Memory B cell (primary cell): ENCODE measurements at regions not wholly inside any gene's neighbourhood (a gene's known extent, or its start where the extent isn't known, plus 50 kb on each side); places are given as distances from the start of the nearest gene placed in this dataset.

Experiments
- ATAC-seq: fragments of 150-1000 bp; cut with Tn5 transposase; 2 replicates; pipeline ENCODE4 v1.10.0; 2021; ENCODE audit warnings: low read depth, mild to moderate bottlenecking, moderate library complexity
- DNase-seq, 2 donors: peaks; one replicate each; pipeline ENCODE4 v3.0.0; 2022; ENCODE audit warnings: low spot score in 2 of 2
- H3K27ac Mint-ChIP-seq: one replicate; pipeline ENCODE4 v1.8.0; 2022; ENCODE audit warnings: mild to moderate bottlenecking, moderate library complexity, mixed read lengths
- H3K27me3 Mint-ChIP-seq: one replicate; pipeline ENCODE4 v1.8.0; 2022; ENCODE audit warnings: mixed read lengths
- H3K36me3 Mint-ChIP-seq: one replicate; pipeline ENCODE4 v1.8.0; 2022; ENCODE audit warnings: mild to moderate bottlenecking, mixed read lengths
- H3K4me1 Mint-ChIP-seq: one replicate; pipeline ENCODE4 v1.8.0; 2022; ENCODE audit warnings: mixed read lengths
- H3K4me3 Mint-ChIP-seq: one replicate; pipeline ENCODE4 v1.8.0; 2022; ENCODE audit warnings: mild to moderate bottlenecking, moderate library complexity, mixed read lengths
- H3K9me3 Mint-ChIP-seq: one replicate; pipeline ENCODE4 v1.8.0; 2022; ENCODE audit warnings: mixed read lengths

- Mint-ChIP-seq H3K9me3 (no peaks in the 10 kb centered on the region), H3K4me3 (no peak overlapping the region), H3K4me1 (no peaks in the 10 kb centered on the region), H3K27me3 (no peaks in the 10 kb centered on the region), H3K36me3 (no peaks in the 10 kb centered on the region), H3K27ac (no peak overlapping the region)
- no peak for DNase-seq
- no peak for ATAC-seq
Observed at GRCh38 chr13:105342281-105342820, 1193.1 kb downstream of the EFNB2 start.

GRCh38 chr13:105341758-105342157, 1193.7 kb downstream of the EFNB2 start:
- Mint-ChIP-seq H3K27ac (no peak overlapping the region), H3K27me3 (no peaks in the 10 kb centered on the region), H3K9me3 (no peaks in the 10 kb centered on the region), H3K4me1 (no peaks in the 10 kb centered on the region), H3K4me3 (no peak overlapping the region), H3K36me3 (no peaks in the 10 kb centered on the region)
- DNase-seq, result no peak
- no peak for ATAC-seq

GRCh38 chr13:105341256-105341655, 1194.2 kb downstream of the EFNB2 start:
- no peak overlapping the region for H3K4me3 Mint-ChIP-seq
- no peak overlapping the region for H3K27ac Mint-ChIP-seq
- no peaks in the 10 kb centered on the region for H3K27me3 Mint-ChIP-seq
- ATAC-seq, result no peak
- DNase-seq, result no peak
- no peaks in the 10 kb centered on the region for H3K9me3 Mint-ChIP-seq
- H3K4me1 Mint-ChIP-seq, result no peaks in the 10 kb centered on the region
- H3K36me3 Mint-ChIP-seq, result no peaks in the 10 kb centered on the region

- Mint-ChIP-seq H3K36me3 (no peaks in the 10 kb centered on the region), H3K4me3 (no peak overlapping the region), H3K9me3 (no peaks in the 10 kb centered on the region), H3K27me3 (no peaks in the 10 kb centered on the region), H3K4me1 (no peaks in the 10 kb centered on the region), H3K27ac (no peak overlapping the region)
- DNase-seq (no peak), ATAC-seq (no peak)
Observed at GRCh38 chr13:105340061-105340606, 1195.3 kb downstream of the EFNB2 start.

GRCh38 chr13:105338773-105339172, 1196.7 kb downstream of the EFNB2 start:
- Mint-ChIP-seq H3K4me1 (no peaks in the 10 kb centered on the region), H3K27ac (no peak overlapping the region), H3K9me3 (no peaks in the 10 kb centered on the region), H3K36me3 (no peaks in the 10 kb centered on the region), H3K27me3 (no peaks in the 10 kb centered on the region), H3K4me3 (no peak overlapping the region)
- ATAC-seq, result no peak
- DNase-seq, result no peak

- H3K27me3 Mint-ChIP-seq, result no peaks in the 10 kb centered on the region
- H3K27ac Mint-ChIP-seq, result no peak overlapping the region
- H3K36me3 Mint-ChIP-seq, result no peaks in the 10 kb centered on the region
- no peaks in the 10 kb centered on the region for H3K4me1 Mint-ChIP-seq
- ATAC-seq, result no peak
- no peak overlapping the region for H3K4me3 Mint-ChIP-seq
- no peaks in the 10 kb centered on the region for H3K9me3 Mint-ChIP-seq
- DNase-seq, result no peak
Observed at GRCh38 chr13:105338006-105338405, 1197.5 kb downstream of the EFNB2 start.

GRCh38 chr13:105336706-105337576, 1198.5 kb downstream of the EFNB2 start:
- H3K27ac Mint-ChIP-seq, result no peak overlapping the region
- no peaks in the 10 kb centered on the region for H3K4me1 Mint-ChIP-seq
- H3K9me3 Mint-ChIP-seq, result no peaks in the 10 kb centered on the region
- no peak for ATAC-seq
- H3K36me3 Mint-ChIP-seq, result no peaks in the 10 kb centered on the region
- H3K27me3 Mint-ChIP-seq, result no peaks in the 10 kb centered on the region
- H3K4me3 Mint-ChIP-seq, result no peak overlapping the region
- DNase-seq, result no peak

GRCh38 chr13:105334211-105334610, 1201.3 kb downstream of the EFNB2 start:
- Mint-ChIP-seq H3K4me1 (no peaks in the 10 kb centered on the region), H3K36me3 (no peaks in the 10 kb centered on the region), H3K27ac (no peak overlapping the region), H3K4me3 (no peak overlapping the region), H3K9me3 (peaks cover 5% of the 10 kb centered on the region), H3K27me3 (no peaks in the 10 kb centered on the region)
- DNase-seq (no peak), ATAC-seq (no peak)

GRCh38 chr13:105333416-105333815, 1202.0 kb downstream of the EFNB2 start:
- H3K4me3 Mint-ChIP-seq, result no peak overlapping the region
- H3K9me3 Mint-ChIP-seq, result peaks cover 5% of the 10 kb centered on the region
- no peak for DNase-seq
- ATAC-seq, result no peak
- no peaks in the 10 kb centered on the region for H3K4me1 Mint-ChIP-seq
- H3K36me3 Mint-ChIP-seq, result no peaks in the 10 kb centered on the region
- no peaks in the 10 kb centered on the region for H3K27me3 Mint-ChIP-seq
- H3K27ac Mint-ChIP-seq, result no peak overlapping the region

GRCh38 chr13:105329359-105329758, 1206.1 kb downstream of the EFNB2 start:
- Mint-ChIP-seq H3K36me3 (no peaks in the 10 kb centered on the region), H3K27ac (no peak overlapping the region), H3K27me3 (no peaks in the 10 kb centered on the region), H3K4me3 (no peak overlapping the region), H3K4me1 (no peaks in the 10 kb centered on the region), H3K9me3 (peaks cover 5% of the 10 kb centered on the region)
- no peak for ATAC-seq
- DNase-seq, result no peak

GRCh38 chr13:105328212-105328611, 1207.2 kb downstream of the EFNB2 start:
- H3K4me1 Mint-ChIP-seq, result no peaks in the 10 kb centered on the region
- no peak for DNase-seq
- H3K4me3 Mint-ChIP-seq, result no peak overlapping the region
- ATAC-seq, result no peak
- H3K36me3 Mint-ChIP-seq, result no peaks in the 10 kb centered on the region
- no peaks in the 10 kb centered on the region for H3K27me3 Mint-ChIP-seq
- peaks cover 5% of the 10 kb centered on the region for H3K9me3 Mint-ChIP-seq
- H3K27ac Mint-ChIP-seq, result no peak overlapping the region

GRCh38 chr13:105327581-105328126, 1207.8 kb downstream of the EFNB2 start:
- Mint-ChIP-seq H3K9me3 (peaks cover 5% of the 10 kb centered on the region), H3K27ac (no peak overlapping the region), H3K4me3 (no peak overlapping the region), H3K27me3 (no peaks in the 10 kb centered on the region), H3K4me1 (no peaks in the 10 kb centered on the region), H3K36me3 (no peaks in the 10 kb centered on the region)
- DNase-seq (no peak), ATAC-seq (no peak)

- DNase-seq, result no peak
- H3K27ac Mint-ChIP-seq, result no peak overlapping the region
- no peaks in the 10 kb centered on the region for H3K4me1 Mint-ChIP-seq
- no peak for ATAC-seq
- H3K4me3 Mint-ChIP-seq, result no peak overlapping the region
- no peaks in the 10 kb centered on the region for H3K36me3 Mint-ChIP-seq
- no peaks in the 10 kb centered on the region for H3K27me3 Mint-ChIP-seq
- peaks cover 1% of the 10 kb centered on the region for H3K9me3 Mint-ChIP-seq
Observed at GRCh38 chr13:105319875-105320274, 1215.6 kb downstream of the EFNB2 start.

GRCh38 chr13:105316731-105317130, 1218.7 kb downstream of the EFNB2 start:
- Mint-ChIP-seq H3K27me3 (no peaks in the 10 kb centered on the region), H3K36me3 (no peaks in the 10 kb centered on the region), H3K27ac (no peak overlapping the region), H3K4me1 (no peaks in the 10 kb centered on the region), H3K4me3 (no peak overlapping the region), H3K9me3 (peaks cover 1% of the 10 kb centered on the region)
- ATAC-seq (no peak), DNase-seq (no peak)
